T47D (cell line): ENCODE measurements at regions not wholly inside any gene's neighbourhood (a gene's known extent, or its start where the extent isn't known, plus 50 kb on each side); places are given as distances from the start of the nearest gene placed in this dataset.
A peak's percentile ranks its signal among the peaks of the same experiment; 100 is the strongest.
"Not testable (repeated sequence)": the region's sequence is repeated elsewhere in the genome, so short reads cannot be mapped to it uniquely, and the experiment has no call there.

Experiments
- DNase-seq, 2 experiments: peaks; one replicate each; pipeline versions ENCODE4 v3.0.0 to v3.0.0-alpha.2; 2011 to 2012; ENCODE audit warnings: low read depth in 1 of 2, low spot score in 1 of 2
- JUND ChIP-seq: IDR thresholded peaks from 2 replicates; pipeline ENCODE4 v1.6.1; 2012; ENCODE audit warnings: low read depth
- in situ Hi-C: cut with HindIII; loops from 2 replicates; pipeline ENCODE4 v1.10.0; 2016; ENCODE audit warnings: low sequenced_read_pairs, low pct_unique_long_range_greater_than_20kb

DNA sequence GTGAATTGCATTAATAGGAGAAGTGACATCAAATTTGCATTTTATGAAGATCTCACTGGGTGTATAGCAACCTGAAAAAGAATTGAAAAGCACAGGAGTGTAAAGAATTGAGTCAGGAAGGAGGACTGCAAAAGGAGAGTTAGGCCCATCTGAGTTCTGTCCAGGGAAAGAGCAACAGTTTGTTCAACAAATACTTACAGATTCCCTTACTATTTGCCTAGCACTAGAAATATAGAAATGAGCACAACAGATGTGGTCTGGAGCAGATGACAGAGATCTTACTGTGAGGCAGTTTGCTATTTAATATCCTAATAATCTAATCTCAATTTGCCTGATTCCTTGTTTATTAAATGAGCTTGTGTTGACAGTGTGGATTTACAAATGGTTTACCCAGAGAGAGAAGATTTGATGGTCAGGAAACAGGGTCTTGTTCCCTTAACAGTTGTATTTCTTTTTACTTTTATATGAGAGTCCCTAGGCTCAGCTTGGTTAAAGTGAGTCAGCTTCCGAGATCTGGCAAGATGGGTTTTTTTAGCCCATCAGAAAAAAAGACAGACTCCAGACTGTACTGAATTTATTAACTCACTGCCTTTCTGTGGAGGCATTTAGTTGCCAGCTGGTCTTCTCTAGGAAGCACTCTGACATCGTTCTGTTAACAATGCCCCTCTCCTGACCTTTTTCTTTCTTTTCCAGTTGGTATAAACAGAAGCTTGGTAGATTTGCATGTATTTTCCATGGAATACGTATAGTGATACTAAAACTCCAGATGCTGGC lies 229.7 kb downstream of the TTC6 start:
- in situ Hi-C loops = no loop called here
- DNase-seq = no peak
- TF ChIP-seq JUND = no peak

DNA sequence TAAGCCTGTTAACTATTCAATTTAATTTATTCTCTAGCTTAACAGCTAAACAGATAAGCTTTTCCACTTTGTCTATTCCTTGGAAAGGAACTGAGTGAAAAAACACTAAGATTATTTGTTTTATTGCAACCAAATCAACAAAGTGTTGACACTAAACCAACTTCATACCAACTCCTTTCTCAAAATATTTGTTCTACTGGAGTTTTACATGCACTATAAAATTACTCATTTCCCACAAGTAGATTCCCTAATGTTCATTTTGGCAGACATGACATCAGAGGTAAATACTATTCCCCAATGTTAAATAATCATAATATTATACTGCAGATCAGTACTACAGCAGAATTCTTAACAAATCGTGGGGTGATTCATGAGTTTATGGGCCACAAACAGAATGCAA lies 231.4 kb downstream of the TTC6 start:
- in situ Hi-C loops = no loop called here

DNA sequence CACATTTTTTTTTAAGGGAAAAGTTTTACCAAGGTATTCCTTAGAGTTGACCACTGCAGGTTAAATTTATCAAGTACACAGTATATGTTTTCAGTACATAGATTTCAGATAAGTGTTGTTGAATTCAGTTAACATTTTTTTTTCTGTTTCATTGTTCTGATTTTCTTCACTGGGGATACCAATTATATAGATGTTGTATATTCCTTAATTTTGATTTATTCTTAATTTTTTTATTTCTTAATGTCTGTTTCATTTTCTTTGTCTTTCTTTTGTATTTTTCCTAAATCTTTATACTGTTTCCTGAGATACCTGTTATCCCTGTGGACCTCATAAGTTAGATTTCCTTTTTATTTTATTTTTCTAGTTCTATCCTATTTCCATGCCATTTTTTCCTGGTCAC lies 234.8 kb downstream of the TTC6 start:
- in situ Hi-C loops = no loop called here
- DNase-seq = no peak
- no peak for TF ChIP-seq JUND

More for the DNA sequence above, 231.4 kb downstream of the TTC6 start:
- 0 out of 2 replicates have a peak, but pooled peaks have one; percentile 11 for TF ChIP-seq JUND
- DNase-seq = peak in 1 of 2 experiments; percentile 20

DNA sequence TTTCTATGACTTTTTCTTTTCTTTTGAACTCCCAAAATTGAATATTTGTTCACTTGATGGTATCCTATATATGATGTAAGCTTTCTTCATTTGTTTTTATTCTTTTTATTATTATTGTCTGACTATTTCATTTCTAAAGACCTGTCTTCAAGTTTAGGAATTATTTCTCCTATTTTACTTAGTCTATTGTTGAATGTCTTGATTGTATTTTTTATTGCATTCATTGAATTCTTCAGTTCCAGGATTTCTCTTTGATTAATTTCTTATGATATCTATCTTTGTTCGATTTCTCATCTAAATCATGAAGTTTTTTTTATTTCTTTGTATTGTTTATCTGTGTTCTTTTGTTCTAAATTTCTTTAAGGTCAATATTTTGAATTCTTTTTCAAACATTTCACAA lies 238.8 kb downstream of the TTC6 start:
- TF ChIP-seq JUND = no peak
- in situ Hi-C loops = no loop called here
- DNase-seq = no peak

DNA sequence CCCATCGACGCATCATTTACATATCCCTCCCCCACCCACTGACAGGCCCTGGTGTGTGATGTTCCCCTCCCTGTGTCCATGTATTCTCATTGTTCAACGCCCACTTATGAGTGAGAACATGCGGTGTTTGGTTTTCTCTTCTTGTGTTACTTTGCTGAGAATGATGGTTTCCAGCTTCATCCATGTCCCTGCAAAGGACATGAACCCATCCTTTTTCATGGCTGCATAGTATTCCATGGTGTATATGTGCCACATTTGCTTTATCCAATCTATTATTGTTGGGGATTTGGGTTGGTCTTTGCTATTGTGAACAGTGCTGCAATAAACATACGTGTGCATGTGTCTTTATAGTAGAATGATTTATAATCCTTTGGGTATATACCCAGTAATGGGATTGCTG lies 243.3 kb downstream of the TTC6 start:
- in situ Hi-C loops, DNase-seq: not testable (repeated sequence)

DNA sequence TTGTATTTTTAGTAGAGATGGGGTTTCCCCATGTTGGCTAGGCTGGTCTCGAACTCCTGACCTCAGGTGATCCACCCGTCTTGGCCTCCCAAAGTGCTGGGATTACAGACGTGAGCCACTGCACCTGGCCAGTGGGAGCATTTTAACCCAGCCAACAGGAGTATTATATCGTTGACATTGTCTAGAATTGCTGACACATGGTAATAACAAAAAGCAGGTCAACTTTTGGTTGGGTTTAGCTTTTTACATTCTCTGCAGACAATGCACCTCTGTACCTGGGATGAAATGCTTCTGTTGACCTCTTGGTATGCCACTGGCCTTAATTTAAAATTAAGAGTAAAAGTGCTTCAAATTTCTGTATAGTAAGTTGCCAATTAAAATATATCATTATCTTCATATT lies 245.6 kb downstream of the TTC6 start:
- in situ Hi-C loops = not testable (repeated sequence)

DNA sequence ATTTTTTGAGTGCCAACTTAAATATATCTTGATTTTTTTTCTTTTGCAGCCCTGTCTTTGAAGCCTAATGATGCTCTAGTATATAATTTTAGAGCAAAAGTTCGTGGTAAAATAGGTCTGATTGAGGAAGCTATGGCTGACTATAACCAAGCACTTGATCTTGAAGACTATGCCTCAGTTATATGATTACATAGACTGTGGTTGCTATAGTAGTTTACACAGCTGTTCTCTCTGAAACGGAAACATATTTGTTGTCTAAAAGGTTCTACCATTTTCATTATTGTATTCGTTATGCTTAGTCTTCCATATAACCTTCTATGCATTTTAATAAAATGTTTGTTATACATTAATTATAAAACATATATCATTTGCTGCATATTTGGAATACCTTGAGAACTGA lies 246.7 kb downstream of the TTC6 start:
- in situ Hi-C loops = no loop called here
- no peak for TF ChIP-seq JUND
- no peak for DNase-seq

More for the DNA sequence above, 245.6 kb downstream of the TTC6 start:
- not testable (repeated sequence) for DNase-seq

DNA sequence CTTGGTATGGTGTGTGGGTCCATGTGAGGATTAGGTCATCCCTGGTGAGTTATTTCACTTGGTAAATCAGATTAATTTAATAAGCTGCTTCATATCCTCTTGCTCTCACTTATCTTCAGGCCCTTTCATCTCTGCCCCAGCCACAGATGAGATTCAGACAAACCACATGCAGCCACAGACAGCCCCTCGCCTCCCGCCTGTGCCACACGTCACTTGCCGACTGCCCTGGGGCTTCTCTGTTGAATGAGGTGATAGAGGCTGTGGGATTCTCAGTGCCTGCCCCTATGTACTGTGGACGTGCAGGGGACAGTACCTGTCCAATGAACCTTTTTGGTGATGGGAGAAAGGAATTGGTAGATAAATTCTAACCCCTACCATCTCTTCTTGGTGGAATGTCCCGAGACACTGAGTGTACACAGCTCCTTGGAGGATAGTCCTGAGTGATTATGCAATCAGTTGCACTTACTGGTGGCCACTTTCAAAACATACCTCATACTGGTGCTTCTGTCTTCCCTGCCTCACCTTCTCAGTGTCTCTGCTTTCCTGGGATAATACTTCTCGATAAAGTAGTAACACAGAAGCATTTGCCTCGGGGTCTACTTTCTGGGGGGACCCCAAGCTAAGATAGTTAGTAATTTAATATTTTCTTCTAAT lies 248.7 kb downstream of the TTC6 start:
- TF ChIP-seq JUND = no peak
- no peak for DNase-seq
- in situ Hi-C loops = no loop called here

DNA sequence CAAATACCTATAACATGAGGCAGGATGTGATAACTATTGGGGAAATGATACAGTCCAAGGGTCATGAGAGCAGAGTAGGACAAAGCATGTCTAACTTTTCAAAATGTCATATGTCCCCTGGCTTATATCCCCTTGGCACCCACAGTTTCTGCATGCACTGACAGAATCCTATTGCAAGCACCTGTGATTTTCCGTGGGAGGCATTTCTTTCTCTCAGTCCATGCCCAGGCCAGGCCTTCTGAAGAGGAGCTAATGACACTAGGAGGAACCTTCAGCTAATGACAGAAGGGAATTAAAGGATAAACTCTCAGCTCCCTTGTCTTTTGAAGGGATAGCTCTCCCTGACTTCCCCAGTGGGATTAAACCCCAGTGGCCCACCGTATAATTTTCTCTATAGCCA lies 249.2 kb downstream of the TTC6 start:
- no peak for DNase-seq
- in situ Hi-C loops = no loop called here

DNA sequence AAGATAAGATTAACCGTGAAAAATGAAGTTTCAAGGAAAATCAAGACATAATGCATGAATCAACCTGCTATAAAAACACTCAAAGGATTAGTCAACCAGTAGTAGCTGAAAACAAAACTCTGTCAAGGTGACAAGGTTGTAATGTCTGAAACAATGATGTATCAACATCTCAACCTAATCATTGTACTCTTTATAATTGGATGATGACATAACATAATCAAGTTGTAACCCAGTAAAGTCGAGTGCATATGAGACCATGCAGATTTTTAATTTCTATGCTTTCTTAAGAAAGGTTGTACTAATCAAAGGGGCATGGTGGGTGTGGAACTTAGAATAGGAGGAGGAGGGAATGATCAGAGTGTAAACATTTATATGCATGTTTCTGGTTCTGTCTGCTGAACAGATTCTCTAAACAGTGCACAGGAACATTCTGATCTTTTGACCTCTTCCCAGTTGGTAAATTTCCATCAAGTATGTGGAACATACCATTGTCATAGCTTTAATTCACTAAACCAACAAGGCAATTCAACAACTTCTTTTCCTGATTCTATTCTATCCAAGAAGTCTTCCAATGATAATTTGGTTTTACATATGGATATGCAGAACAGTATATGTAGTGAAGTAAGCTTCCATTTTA lies 253.7 kb downstream of the TTC6 start:
- in situ Hi-C loops = no loop called here
- DNase-seq = no peak
- no peak for TF ChIP-seq JUND

More for the DNA sequence above, 249.2 kb downstream of the TTC6 start:
- no peak for TF ChIP-seq JUND

DNA sequence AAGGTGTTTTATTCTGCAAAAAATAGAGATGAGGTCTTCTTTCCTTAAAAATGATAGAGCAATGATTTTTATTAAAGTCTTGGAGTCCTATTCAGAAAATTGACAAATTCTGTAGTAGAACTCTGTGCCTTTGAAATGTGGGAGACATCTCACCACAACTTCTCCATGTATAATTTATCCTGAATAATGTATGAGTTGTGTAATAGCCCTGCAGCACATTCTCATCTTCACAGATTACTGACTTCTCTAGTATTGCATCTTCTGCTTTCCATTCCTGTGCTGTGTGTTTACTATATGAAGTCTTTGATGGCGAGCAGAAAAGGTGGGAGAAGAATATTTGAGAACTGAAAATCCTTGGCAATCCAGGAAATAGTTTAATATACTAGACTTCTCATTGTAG lies 255.6 kb downstream of the TTC6 start:
- in situ Hi-C loops = no loop called here
- no peak for TF ChIP-seq JUND
- no peak for DNase-seq

DNA sequence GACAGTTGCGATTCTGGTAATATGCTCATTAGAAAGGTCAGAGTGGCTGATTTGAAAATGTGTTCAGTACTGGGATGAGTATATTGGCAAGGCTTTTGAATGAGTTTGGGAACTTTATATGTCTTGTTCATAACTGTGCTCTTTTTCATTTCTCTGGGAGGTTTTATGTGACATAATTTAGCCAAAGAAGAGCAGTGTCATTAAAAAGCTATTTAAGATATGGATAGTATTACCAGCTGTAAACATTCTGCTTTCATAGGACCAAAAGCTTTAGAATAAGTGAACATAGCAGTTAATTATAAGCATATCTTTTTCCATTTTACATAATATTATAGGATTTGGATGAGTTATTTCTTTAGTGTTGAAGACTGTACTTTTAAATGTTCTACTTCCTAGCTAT lies 260.4 kb downstream of the TTC6 start:
- TF ChIP-seq JUND = no peak
- DNase-seq = no peak
- in situ Hi-C loops = no loop called here

DNA sequence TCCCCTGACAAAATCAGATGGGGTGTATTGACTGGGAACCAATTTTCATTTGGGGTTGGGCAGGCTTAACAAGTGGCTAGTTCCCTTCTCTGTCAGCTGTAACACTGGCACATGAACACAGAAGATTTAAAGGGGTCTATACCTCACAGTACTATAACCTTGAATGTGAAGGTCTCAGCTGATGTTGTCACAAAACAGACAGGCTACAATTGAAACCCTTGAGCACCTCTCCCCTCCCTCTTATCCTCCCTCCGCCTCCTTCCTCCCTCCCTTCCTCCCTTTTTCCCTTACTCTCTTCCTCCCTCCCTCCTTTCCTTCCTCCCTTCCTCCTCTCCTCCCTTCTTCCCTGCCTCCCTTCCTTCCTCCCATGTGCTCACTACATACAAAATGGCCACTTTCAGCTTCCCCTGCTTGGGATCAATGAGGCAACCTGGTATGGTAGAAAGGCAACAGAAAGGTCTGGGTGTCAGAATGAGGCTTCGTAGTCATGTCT lies 262.4 kb downstream of the TTC6 start:
- in situ Hi-C loops = no loop called here

More for the DNA sequence above, 262.4 kb downstream of the TTC6 start:
- DNase-seq = no peak
- TF ChIP-seq JUND = no peak
